H9 (cell line): ENCODE measurements at regions not wholly inside any gene's neighbourhood (a gene's known extent, or its start where the extent isn't known, plus 50 kb on each side); places are given as distances from the start of the nearest gene placed in this dataset.
A peak's percentile ranks its signal among the peaks of the same experiment; 100 is the strongest.
"Not testable (repeated sequence)": the region's sequence is repeated elsewhere in the genome, so short reads cannot be mapped to it uniquely, and the experiment has no call there.

Source experiments
- DNase-seq: peaks from one replicate; pipeline ENCODE4 v3.0.0-alpha.2; 2017
- H2AFZ ChIP-seq: one replicate; pipeline ENCODE4 v1.6.1; 2013; ENCODE audit warnings: mild to moderate bottlenecking, low read length, control low read depth, moderate library complexity
- H2AK5ac ChIP-seq: 2 replicates; pipeline ENCODE4 v1.6.1; 2013; ENCODE audit warnings: low read length, control low read depth, mixed read lengths; ENCODE audit not compliant: insufficient read length
- H2BK120ac ChIP-seq: one replicate; pipeline ENCODE4 v1.6.1; 2013; ENCODE audit warnings: low read depth, mild to moderate bottlenecking, low read length, control low read depth, inconsistent platforms; ENCODE audit not compliant: poor library complexity, severe bottlenecking
- H2BK12ac ChIP-seq: 2 replicates; pipeline ENCODE4 v1.6.1; 2013; ENCODE audit warnings: low read length, control low read depth, mixed read lengths, low read depth; ENCODE audit not compliant: insufficient read length
- H2BK15ac ChIP-seq: 2 replicates; pipeline ENCODE4 v1.6.1; 2013; ENCODE audit warnings: low read depth, low read length, control low read depth
- H2BK20ac ChIP-seq: one replicate; pipeline ENCODE4 v1.6.1; 2013; ENCODE audit warnings: low read depth, mild to moderate bottlenecking, low read length, control low read depth, inconsistent platforms; ENCODE audit not compliant: poor library complexity, severe bottlenecking
- H2BK5ac ChIP-seq: 2 replicates; pipeline ENCODE4 v1.6.1; 2013; ENCODE audit warnings: low read length, control low read depth, mixed read lengths; ENCODE audit not compliant: insufficient read length
- H3K14ac ChIP-seq: 2 replicates; pipeline ENCODE4 v1.6.1; 2013; ENCODE audit warnings: low read length, control low read depth; ENCODE audit not compliant: insufficient read depth
- H3K18ac ChIP-seq: 2 replicates; pipeline ENCODE4 v1.6.1; 2013; ENCODE audit warnings: low read depth, mild to moderate bottlenecking, mixed read lengths, low read length, control low read depth; ENCODE audit not compliant: insufficient read length
- H3K23ac ChIP-seq: 2 replicates; pipeline ENCODE4 v1.6.1; 2013; ENCODE audit warnings: low read length, control low read depth, mixed read lengths, low read depth; ENCODE audit not compliant: insufficient read length
- H3K23me2 ChIP-seq: 2 replicates; pipeline ENCODE4 v1.6.1; 2013; ENCODE audit warnings: low read depth, mild to moderate bottlenecking, mixed read lengths, low read length, control low read depth; ENCODE audit not compliant: insufficient read length, poor library complexity, severe bottlenecking
- H3K27ac ChIP-seq: 2 replicates; pipeline ENCODE4 v1.5.1; 2013; ENCODE audit warnings: low read length, control low read depth, mixed read lengths, low read depth; ENCODE audit not compliant: insufficient read length
- H3K27me3 ChIP-seq: 2 replicates; pipeline ENCODE4 v1.6.1; 2013; ENCODE audit warnings: low read length, control low read depth, inconsistent platforms; ENCODE audit not compliant: insufficient read depth
- H3K4ac ChIP-seq: 2 replicates; pipeline ENCODE4 v1.6.1; 2013; ENCODE audit warnings: low read depth, mild to moderate bottlenecking, control low read depth, inconsistent platforms, low read length, moderate library complexity
- H3K4me1 ChIP-seq: 2 replicates; pipeline ENCODE4 v1.6.1; 2013; ENCODE audit warnings: low read length, control low read depth, inconsistent platforms; ENCODE audit not compliant: insufficient read depth
- H3K4me2 ChIP-seq: 2 replicates; pipeline ENCODE4 v1.6.1; 2013; ENCODE audit warnings: low read length, control low read depth, mixed read lengths; ENCODE audit not compliant: insufficient read length, insufficient read depth
- H3K56ac ChIP-seq: 2 replicates; pipeline ENCODE4 v1.6.1; 2013; ENCODE audit warnings: low read depth, mild to moderate bottlenecking, mixed read lengths, low read length, control low read depth; ENCODE audit not compliant: insufficient read length
- H3K79me1 ChIP-seq: 2 replicates; pipeline ENCODE4 v1.6.1; 2013; ENCODE audit warnings: low read depth, mild to moderate bottlenecking, moderate library complexity, low read length, control low read depth, inconsistent platforms; ENCODE audit not compliant: insufficient read depth, poor library complexity, severe bottlenecking
- H3K79me2 ChIP-seq: 2 replicates; pipeline ENCODE4 v1.6.1; 2013; ENCODE audit warnings: low read length, control low read depth, inconsistent platforms; ENCODE audit not compliant: insufficient read depth
- H3K9ac ChIP-seq: 2 replicates; pipeline ENCODE4 v1.6.1; 2013; ENCODE audit warnings: low read length, control low read depth, mixed read lengths; ENCODE audit not compliant: insufficient read length; ENCODE audit errors: extremely low read depth
- H3K9me3 ChIP-seq: one replicate; pipeline ENCODE4 v1.6.1; 2013; ENCODE audit warnings: low read depth, low read length, inconsistent platforms; ENCODE audit not compliant: control insufficient read depth
- H3T11ph ChIP-seq: one replicate; pipeline ENCODE4 v1.6.1; 2013; ENCODE audit warnings: mild to moderate bottlenecking, low read length, control low read depth, inconsistent platforms
- H4K20me1 ChIP-seq: one replicate; pipeline ENCODE4 v1.6.1; 2013; ENCODE audit not compliant: control insufficient read depth, insufficient read length, insufficient read depth
- H4K5ac ChIP-seq: 2 replicates; pipeline ENCODE4 v1.6.1; 2013; ENCODE audit warnings: low read depth, mild to moderate bottlenecking, mixed read lengths, low read length, control low read depth; ENCODE audit not compliant: insufficient read length
- H4K8ac ChIP-seq: replicated peaks from 2 replicates; pipeline ENCODE4 v1.6.1; 2013; ENCODE audit warnings: low read length, control low read depth, mixed read lengths, low read depth; ENCODE audit not compliant: insufficient read length
- H4K91ac ChIP-seq: 2 replicates; pipeline ENCODE4 v1.6.1; 2013; ENCODE audit warnings: low read depth, mild to moderate bottlenecking, moderate library complexity, mixed read lengths, low read length, control low read depth; ENCODE audit not compliant: insufficient read length
- H3K27ac Mint-ChIP-seq, 3 experiments: 2 replicates in 2 of 3; 3 replicates in 1 of 3; pipeline ENCODE4 v1.8.0; 2020 to 2021; ENCODE audit warnings: mixed read lengths in 3 of 3, mild to moderate bottlenecking in 1 of 3, moderate library complexity in 1 of 3
- H3K27me3 Mint-ChIP-seq: 2 replicates; pipeline ENCODE4 v1.8.0; 2021; ENCODE audit warnings: low read depth, mild to moderate bottlenecking, moderate library complexity, mixed read lengths
- H3K36me3 Mint-ChIP-seq, 3 experiments: 2 replicates in 2 of 3; 3 replicates in 1 of 3; pipeline ENCODE4 v1.8.0; 2020 to 2021; ENCODE audit warnings: low read depth in 3 of 3, mixed read lengths in 3 of 3; ENCODE audit not compliant: insufficient read depth in 1 of 3
- H3K4me1 Mint-ChIP-seq, 2 experiments: 2 replicates each; pipeline ENCODE4 v1.8.0; 2020; ENCODE audit warnings: mixed read lengths in 2 of 2
- H3K4me3 Mint-ChIP-seq, 2 experiments: 2 replicates in 1 of 2; 3 replicates in 1 of 2; pipeline ENCODE4 v1.8.0; 2020 to 2021; ENCODE audit warnings: mild to moderate bottlenecking in 2 of 2, mixed read lengths in 2 of 2, moderate library complexity in 1 of 2
- H3K9me3 Mint-ChIP-seq, 2 experiments: 2 replicates in 1 of 2; 3 replicates in 1 of 2; pipeline ENCODE4 v1.8.0; 2020; ENCODE audit warnings: mild to moderate bottlenecking in 2 of 2, mixed read lengths in 2 of 2, moderate library complexity in 1 of 2
- WGBS: extraction: QIAGEN DNeasy Blood & Tissue Kit; methylation state at CpG from one replicate; pipeline ENCODE4 v1.1.7; 2013; ENCODE audit warnings: missing lambda C conversion rate, low lambda C conversion rate, mixed read lengths; ENCODE audit not compliant: insufficient read length; ENCODE audit errors: extremely low coverage; 5-methylcytosine and 5-hydroxymethylcytosine counted together

- H3K36me3 Mint-ChIP-seq, H4K8ac ChIP-seq, H3K18ac ChIP-seq, DNase-seq, H3K4ac ChIP-seq, H4K20me1 ChIP-seq, H3T11ph ChIP-seq, H3K4me1 ChIP-seq, H2BK20ac ChIP-seq, H3K9me3 ChIP-seq, H3K23ac ChIP-seq, H4K91ac ChIP-seq, H2BK15ac ChIP-seq, H2BK12ac ChIP-seq, H3K9ac ChIP-seq, H3K79me2 ChIP-seq, H2BK120ac ChIP-seq, H3K56ac ChIP-seq, H2AK5ac ChIP-seq, H3K27me3 Mint-ChIP-seq, H3K9me3 Mint-ChIP-seq, H4K5ac ChIP-seq, H2BK5ac ChIP-seq, H3K23me2 ChIP-seq, H3K4me3 Mint-ChIP-seq, H3K27ac ChIP-seq, H2AFZ ChIP-seq, H3K79me1 ChIP-seq, H3K4me2 ChIP-seq, H3K27me3 ChIP-seq, H3K14ac ChIP-seq: not testable (repeated sequence)
- peaks cover 9 to 14% of the 10 kb centered on the region in 2 experiments for H3K4me1 Mint-ChIP-seq
- H3K27ac Mint-ChIP-seq: 0 out of 7 replicates have a peak overlapping the region, but pooled peaks of 1 of the 3 experiments have one; percentile 44
- no CpG with 5 or more reads among the region's 4 CpGs for WGBS
Observed at GRCh38 chr3:75272237-75272636, 391.9 kb upstream of the FRG2C start.
